NCI-H345 treated with DMSO at 0.1 percent for 48 hours (cell line): ENCODE measurements at regions not wholly inside any gene's neighbourhood (a gene's known extent, or its start where the extent isn't known, plus 50 kb on each side); places are given as distances from the start of the nearest gene placed in this dataset.

Experiments used
- DNase-seq: peaks from one replicate; lab custom pipeline; 2025; ENCODE audit not compliant: unreplicated experiment; lab: John Stamatoyannopoulos, UW

GRCh38 chr12:59250766-59251165 lies 330.5 kb upstream of the LRIG3 start:
- DNase-seq = no peak

DNA sequence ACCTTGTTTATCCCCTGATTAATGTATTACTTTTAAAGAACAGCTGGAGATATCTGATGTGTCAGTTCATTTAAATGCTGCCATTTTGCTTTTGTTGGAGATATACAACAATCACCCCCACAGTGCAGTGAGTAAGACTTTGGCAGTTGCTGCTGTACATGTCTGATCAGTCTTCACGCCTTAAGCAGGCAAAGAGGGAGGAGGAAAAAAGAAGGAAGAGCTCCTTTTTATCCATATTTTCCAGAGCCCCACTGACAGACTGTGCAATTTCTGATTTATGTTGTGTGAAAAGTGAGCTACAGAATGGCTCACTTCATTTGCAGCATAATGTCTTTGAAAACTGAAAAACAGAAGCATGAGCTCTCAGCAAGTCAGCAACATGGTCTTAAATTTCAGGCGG lies 319.7 kb upstream of the LRIG3 start:
- no peak for DNase-seq

DNA sequence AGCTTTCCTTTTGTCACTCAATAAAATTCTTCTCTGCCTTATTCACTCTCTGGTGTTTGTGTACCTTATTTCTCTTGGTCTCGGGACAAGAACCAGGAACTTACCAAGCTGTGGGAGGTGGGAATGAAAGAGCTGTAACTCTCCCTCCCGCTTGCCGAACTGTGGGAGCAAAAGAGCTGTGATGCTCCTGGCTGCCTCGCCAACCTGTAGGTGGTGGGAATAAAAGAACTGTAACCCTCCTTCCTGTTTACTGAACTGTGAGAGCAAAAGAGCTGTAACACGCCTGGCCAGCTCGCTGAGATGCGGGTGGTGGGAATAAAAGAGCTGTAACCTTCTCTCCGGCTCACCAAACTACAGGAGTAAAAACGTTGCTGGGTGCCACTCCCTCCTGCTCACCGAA lies 314.1 kb upstream of the LRIG3 start:
- DNase-seq = no peak

DNA sequence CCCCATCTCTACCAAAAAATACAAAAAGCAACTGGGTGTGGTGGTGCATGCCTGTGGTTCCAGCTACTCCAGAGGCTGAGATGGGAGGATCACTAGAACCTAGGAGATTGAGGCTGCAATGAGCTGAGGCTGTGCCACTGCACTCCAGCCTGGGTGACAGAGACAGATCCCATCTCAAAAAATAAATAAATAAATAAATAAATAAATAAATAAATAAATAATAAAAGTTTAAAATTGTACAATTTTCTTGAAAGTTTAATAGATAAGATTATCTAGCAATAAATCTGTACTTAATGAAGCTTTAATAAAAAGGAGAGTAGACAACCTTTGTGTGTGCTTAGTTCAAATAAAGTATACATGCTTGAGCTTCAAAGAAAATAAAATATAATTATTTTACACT lies 310.0 kb upstream of the LRIG3 start:
- DNase-seq = no peak

- no peak for DNase-seq
These were observed 298.8 kb upstream of the LRIG3 start for GRCh38 chr12:59219148-59219547.

- no peak for DNase-seq
These were observed 276.7 kb upstream of the LRIG3 start for GRCh38 chr12:59196989-59197388.

- no peak for DNase-seq
These were observed 274.5 kb upstream of the LRIG3 start for GRCh38 chr12:59194794-59195193.

GRCh38 chr12:59193476-59194050 lies 273.3 kb upstream of the LRIG3 start:
- no peak for DNase-seq

GRCh38 chr12:59191372-59191771 lies 271.1 kb upstream of the LRIG3 start:
- no peak for DNase-seq

DNA sequence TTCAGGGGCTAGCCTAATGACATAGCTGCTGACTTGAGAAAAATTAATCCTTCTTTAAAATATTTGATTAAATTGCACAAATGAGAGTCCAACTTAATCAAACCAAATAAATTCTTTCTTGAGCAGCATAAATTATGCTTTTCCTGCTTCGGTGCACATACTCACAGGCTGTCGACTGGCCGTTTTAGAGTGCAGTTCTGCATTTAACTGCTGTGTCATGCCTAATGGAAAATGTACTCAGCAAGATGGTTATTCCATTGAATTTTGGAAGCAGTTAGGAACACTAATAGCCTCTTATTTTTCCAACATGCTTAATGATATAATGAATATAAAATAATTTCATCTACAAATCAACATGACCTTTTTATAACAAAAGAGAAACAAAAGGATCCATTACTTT lies 266.1 kb upstream of the LRIG3 start:
- no peak for DNase-seq

GRCh38 chr12:59185295-59185694 lies 265.0 kb upstream of the LRIG3 start:
- no peak for DNase-seq

DNA sequence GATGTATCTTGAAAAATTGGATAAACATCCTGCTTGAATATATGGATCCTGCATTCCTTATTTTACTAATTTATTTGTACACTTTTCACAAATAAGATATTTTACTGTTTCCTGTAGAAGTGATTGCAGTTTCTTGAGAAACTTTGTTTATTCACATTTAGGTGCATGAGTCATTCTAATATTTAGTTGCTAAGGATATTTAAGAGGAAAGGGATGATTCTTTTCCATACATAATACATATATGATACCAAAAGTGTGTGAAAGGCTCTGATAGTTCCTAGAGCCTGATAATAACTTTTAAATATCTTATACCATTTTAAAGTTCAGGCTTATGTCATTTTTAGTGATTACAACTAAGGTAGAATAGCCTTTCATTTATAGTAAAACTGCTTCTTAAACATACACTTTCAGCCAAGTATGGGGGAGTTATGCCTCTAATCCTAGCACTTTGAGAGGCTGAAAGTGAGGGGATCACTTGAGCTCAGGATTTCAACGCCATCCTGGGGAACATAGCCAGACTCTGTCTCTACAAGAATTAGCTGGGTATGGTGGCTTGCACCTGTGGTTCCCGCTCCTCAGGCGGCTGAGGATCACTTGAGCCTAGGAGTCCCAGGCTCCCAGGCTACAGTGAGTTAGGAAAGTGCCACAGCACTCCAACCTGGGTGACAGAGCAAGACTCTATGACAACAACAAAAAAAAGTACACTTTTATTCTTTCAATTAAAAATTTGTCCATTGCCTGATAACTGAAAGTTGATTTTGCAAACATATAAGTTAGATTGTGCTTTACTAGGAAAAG lies 262.6 kb upstream of the LRIG3 start:
- DNase-seq = no peak

DNA sequence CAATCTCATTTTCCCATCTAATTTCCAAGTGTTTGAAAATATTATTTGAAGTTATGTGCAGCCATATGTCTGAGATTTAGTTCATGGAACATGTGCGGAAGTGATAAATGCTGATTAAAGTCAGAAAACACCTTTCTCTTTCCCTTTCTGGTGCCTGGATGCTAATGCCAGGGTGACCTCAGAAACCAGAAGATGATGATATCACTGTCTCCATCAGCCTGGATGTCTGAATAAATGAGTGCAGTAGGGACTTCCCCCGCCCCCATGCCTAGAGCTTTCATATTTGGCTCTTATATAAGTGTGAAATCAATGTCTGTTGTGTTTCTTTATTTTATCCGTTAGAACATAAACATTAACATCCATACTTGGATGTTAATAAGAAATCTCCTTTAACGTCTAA lies 261.9 kb upstream of the LRIG3 start:
- no peak for DNase-seq

- DNase-seq = no peak
These were observed 261.0 kb upstream of the LRIG3 start for GRCh38 chr12:59181196-59181777.

GRCh38 chr12:59179231-59179630 lies 258.9 kb upstream of the LRIG3 start:
- no peak for DNase-seq

- no peak for DNase-seq
These were observed 253.4 kb upstream of the LRIG3 start for GRCh38 chr12:59173695-59174094.

DNA sequence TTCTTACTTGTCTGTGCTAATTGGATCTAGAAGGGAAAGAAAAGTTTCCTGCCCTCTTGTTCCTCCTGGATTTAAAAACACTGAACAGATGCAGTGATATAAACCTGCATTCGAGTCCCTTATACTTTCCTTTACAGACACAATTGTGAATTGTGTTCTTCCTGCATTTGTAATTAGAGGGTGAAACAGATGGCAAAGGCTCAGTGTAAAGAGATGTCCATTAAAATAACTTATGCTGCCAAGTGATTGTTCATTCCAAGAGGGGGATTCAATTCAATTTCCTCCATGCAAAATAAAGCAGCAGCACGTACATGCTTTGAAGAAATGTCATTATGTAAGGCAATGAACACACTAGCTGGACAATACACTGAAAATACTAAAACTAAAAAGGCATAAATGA lies 248.3 kb upstream of the LRIG3 start:
- DNase-seq = no peak

DNA sequence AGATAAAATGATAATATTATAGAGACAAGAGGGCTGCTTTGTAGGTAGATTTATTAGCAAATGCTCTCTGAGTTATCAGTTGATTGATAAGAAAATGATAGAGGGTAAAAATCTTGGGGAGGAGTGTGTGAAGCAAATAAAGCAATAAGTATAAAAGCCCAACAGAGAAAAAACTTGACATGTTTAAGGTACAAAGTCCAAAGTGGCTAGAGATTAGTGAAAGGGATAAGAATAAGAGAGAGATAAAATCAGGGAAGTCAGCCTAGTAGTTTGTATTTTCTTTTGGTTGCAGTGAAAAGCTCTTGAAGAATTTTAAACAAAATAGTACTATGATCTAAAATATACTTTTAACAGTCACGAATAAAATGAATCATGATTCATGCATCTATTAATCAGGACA lies 246.2 kb upstream of the LRIG3 start:
- no peak for DNase-seq

- DNase-seq = peak; percentile 45
These were observed 244.9 kb upstream of the LRIG3 start for GRCh38 chr12:59164991-59165718.

- DNase-seq = no peak
These were observed 243.9 kb upstream of the LRIG3 start for GRCh38 chr12:59164226-59164625.

DNA sequence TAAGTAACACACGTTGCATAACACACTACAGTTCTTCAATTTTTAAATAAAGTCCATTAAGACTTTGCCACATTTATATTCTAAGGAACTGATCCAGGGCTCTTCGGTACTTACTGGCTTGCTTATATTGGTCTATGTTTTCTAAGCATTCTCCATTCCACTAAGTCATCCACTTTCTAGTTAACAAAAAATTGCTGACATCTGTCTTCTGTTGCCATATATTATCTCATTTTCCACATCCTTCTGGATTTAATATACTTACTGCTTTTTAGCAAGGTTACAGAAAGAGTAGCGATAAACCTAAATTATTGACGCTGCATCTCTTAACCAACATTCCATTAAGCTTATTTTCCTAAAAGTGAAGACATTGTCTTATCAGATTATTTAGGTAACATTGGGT lies 238.4 kb upstream of the LRIG3 start:
- no peak for DNase-seq

DNA sequence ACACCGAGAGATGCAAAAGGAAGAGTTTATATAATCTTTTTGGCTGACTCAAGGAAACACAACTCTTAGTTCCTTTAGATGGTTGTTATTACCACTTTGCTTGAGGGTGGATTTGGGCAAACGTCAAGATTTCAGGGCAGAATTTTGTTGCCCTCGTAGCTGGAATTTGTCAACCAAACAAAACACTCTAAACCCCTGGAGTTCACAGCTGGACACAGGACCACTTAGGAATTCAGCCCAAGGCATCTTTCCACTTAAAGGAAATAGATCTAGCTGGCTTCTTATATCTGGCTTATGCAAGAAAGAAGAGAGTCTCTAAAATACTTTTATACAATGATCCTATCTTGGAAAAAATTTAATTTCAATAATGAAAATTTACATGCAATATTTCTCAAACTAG lies 237.8 kb upstream of the LRIG3 start:
- no peak for DNase-seq
